ENCODE measurements at regions not wholly inside any gene's neighbourhood (a gene's known extent, or its start where the extent isn't known, plus 50 kb on each side); places are given as distances from the start of the nearest gene placed in this dataset.

- no peak for DNase-seq
These were observed 803.8 kb downstream of the ADGRL2 start for GRCh38 chr1:82604524-82604923.

GRCh38 chr1:82600314-82600713 is 799.6 kb downstream of the ADGRL2 start:
- DNase-seq = no peak

- no peak for DNase-seq
These were observed 798.1 kb downstream of the ADGRL2 start for GRCh38 chr1:82598812-82599211.

- DNase-seq = no peak
These were observed 797.6 kb downstream of the ADGRL2 start for GRCh38 chr1:82598337-82598736.

- DNase-seq = no peak
These were observed 796.9 kb downstream of the ADGRL2 start for GRCh38 chr1:82597649-82598048.

DNA sequence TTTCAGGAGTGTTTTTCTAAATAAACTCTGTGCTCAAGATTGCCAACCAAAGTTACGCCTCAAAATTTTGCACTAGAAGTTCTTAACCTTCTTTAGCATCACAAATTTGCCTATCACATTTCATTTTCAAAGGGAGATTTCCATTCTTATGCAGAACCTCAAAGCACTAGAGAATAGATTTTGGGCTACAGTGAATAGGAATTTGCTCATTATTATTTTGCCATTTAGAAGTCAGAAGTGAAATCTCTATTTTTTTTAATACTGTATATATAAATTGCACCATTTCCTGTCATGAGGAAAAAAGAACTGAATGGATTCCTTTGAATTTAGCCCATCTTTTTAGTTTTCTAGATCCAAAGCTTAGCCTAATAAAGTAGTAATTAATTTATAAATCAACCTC is 796.4 kb downstream of the ADGRL2 start:
- no peak for DNase-seq

DNA sequence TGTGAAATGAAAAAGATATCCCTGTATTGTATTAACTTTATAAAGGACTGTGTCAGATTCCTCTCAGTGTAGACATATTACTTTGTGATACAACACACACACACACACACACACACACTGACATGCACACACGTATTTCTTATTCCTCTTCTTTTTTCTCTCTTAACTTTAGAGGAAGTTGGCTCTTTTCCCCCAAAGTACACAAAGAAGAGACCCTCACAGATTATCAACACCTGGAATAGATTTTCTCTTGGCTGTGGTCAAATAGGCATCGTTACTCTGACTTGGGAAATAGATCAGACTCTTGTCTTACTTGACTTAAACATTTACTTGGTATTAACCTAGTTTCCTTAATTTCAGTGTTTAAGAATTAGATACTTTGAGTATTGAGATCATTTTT is 792.8 kb downstream of the ADGRL2 start:
- no peak for DNase-seq

DNA sequence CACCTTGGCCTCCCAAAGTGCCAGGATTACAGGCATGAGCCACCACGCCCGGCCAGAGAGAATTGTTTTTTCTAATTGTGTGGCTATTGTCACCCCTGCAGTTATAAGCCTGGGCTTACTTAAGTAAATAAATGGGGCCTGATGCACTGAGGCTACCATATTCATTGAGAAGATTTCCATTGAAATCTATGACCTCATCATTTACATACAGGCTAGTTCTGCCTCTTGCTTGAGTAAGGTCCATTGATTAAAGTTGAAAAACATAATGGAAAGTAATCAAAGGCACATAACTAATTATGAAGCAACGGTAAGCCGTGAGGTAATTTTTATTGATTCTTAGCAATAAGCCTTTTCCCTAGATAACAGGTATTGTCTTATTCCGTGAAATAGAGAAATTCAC is 788.9 kb downstream of the ADGRL2 start:
- no peak for DNase-seq

DNA sequence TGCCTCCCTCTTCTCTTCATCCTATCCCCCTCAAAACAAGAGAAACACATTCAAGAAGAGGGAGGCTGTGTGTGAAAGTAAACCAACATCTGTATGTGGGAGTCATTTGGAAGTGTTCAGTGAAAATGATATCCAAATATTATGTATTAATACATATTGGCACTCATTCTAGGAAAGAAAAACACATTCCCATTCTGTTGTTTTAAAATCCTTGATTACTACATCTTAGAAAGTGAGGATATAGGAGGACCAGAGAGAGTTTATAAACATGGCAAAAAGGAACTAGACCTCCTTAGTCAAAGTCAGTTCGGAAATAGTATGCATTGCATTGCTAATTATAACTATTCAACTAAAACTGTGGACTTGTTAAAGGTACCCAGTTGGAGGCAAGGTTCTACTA is 786.6 kb downstream of the ADGRL2 start:
- DNase-seq = no peak

DNA sequence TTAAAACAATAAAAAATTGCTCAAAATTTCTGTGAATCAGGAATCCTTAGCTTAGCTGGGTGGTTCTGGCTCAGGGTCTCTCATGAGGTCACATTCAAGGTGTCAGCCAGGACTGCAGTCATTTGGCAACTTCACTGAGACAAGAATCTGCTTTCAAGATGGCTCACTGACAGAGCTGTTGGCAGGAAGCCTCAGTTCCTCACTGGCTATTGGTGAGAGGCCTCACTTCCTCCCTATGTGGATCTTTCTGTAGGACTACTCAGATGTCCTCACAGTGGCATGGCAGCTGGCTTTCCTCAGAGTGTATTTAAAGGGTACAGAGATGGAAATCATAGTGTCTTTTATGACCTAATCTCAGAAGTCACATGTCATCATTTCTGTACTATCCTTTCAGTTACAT is 785.7 kb downstream of the ADGRL2 start:
- no peak for DNase-seq

DNA sequence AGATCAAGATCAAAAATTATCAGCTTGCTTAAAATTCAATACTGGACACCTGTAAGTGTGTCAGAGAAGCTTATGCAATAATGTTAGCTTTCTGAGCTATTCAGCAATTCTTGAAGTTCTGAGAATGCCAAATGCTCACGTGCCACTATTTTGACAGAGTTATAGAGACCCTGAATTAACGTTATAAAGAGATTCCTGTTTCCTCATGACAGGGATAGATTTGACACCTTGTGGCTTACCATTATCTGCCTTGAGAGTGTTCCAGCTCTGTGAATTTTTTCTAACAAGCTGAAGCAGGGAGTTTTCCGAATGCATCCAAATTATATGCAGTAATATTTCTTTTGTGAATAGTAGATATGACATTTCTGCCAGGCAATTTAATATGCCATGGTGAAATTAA is 781.6 kb downstream of the ADGRL2 start:
- DNase-seq = no peak

- DNase-seq = no peak
These were observed 777.5 kb downstream of the ADGRL2 start for GRCh38 chr1:82578086-82578726.

GRCh38 chr1:82567348-82567747 is 766.6 kb downstream of the ADGRL2 start:
- no peak for DNase-seq

DNA sequence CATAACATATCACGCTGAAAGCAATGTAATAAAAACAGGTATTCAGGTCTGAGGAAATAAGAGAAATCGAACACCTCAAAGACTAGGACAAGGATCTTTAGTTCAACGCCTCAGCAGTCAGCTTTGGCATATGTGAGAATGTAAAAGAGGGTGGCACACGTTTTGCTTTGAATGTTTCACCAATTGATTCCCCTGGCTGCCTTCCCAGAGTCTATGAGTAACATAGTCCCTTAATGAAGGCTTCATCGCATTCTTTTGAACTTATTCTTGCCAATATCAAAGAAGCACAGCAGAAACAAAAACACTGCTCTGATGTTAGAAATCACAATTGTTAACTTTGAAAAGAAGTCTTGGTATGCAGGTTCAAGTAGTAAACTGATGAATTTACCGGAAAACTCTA is 764.8 kb downstream of the ADGRL2 start:
- no peak for DNase-seq

DNA sequence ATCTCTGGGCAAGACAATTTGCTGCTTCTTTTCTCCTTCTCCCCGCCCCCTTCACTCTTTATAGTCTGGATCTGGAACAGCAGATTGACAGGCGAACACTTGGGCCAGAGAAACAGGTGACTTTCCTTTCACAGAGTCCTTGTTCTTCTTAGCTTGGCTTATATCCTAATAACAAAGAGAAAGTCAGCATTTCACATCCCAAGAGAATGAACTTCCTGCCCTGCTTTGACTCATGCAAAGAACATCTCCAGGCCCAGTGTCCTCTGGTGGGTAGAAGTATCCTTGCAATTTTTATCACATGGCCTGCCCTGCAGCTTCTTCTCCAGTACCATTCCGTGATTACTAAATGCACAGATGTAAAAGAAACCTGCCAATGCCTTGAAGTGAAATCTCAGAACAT is 764.4 kb downstream of the ADGRL2 start:
- DNase-seq = no peak

DNA sequence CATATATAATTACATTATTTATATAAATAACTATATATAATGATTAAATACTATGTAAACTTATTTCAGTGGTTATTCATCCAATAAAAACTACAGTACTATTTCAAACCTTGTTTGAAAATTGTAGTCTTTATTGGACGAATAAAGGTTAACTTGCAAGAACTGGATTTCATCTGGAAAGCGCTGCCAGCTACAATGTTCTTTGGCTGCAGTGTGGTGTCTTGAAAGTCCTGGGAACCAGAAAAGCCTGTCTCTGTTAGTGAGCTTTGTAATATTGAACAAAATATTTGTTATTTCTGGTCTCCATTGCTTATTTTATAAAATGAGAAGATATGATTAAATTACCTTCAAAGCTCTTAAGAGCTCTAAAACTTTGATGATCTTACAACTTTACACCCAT is 763.6 kb downstream of the ADGRL2 start:
- DNase-seq = no peak

- DNase-seq = no peak
These were observed 761.7 kb downstream of the ADGRL2 start for GRCh38 chr1:82562448-82562847.

- DNase-seq = no peak
These were observed 759.8 kb downstream of the ADGRL2 start for GRCh38 chr1:82560566-82560965.

GRCh38 chr1:82555501-82555900 is 754.8 kb downstream of the ADGRL2 start:
- DNase-seq = no peak

GRCh38 chr1:82549841-82550240 is 749.1 kb downstream of the ADGRL2 start:
- DNase-seq = no peak

- no peak for DNase-seq
These were observed 742.0 kb downstream of the ADGRL2 start for GRCh38 chr1:82542766-82543165.

DNA sequence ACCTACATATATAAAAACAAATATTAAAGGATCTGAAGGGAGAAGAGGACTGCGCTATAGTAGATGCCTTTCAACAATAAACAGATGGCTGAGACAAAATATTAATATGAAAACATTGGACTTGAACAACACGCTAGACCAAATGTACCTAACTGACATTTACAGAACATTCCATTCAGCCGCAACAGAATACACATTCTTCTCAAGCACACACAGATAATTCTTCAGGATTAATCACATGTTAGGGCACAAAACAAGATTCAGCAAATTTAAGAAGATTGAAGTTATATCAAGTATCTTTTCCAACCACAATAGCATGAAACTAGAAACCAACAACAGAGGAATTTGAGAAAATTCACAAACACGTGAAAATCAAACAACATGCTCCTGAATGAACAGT is 741.4 kb downstream of the ADGRL2 start:
- DNase-seq = no peak

GRCh38 chr1:82540006-82540405 is 739.3 kb downstream of the ADGRL2 start:
- no peak for DNase-seq

GRCh38 chr1:82538876-82539275 is 738.1 kb downstream of the ADGRL2 start:
- DNase-seq = no peak

DNA sequence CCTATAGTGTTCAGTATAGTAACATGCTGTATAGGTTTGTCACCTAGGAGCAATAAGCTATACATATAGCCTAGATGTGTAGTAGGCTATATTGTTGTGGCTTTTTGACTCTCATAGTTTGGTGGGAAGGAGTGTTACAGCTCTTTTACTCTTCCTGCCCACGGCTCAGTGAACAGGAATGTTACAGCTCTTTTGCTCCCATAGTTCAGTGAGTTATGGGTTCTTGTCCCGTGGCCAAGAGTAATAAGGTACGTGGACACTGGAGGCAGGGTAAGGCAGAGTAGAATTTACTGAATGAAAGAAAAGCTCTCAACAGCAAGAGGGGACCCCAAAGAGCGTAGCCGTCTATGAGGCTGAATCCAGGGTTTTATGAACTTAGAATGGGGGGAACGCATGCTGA is 734.3 kb downstream of the ADGRL2 start:
- DNase-seq = no peak

DNA sequence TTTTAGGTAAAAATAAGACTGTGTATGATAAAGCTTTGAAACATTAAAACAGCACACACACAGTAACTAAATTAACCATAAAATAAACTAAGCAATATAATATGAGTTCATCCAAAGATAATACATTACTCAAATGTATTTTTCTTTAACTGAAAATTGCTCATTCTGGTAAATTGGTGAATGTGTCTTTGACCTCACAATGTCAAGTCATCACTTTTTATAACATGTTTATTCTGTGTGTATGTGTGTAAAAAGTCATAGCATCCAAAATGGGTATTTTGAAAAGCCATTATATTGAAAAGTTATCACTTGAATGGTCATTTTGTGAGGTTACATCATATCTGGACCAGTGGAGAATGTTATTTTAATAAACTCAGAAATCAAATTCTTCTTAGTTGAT is 724.6 kb downstream of the ADGRL2 start:
- DNase-seq = no peak

Measured in activated gamma-delta T cell treated with Interleukin-2 at 50 U/mL for 16 hours (primary cell).